IMR-90 (cell line): ENCODE measurements at regions not wholly inside any gene's neighbourhood (a gene's known extent, or its start where the extent isn't known, plus 50 kb on each side); places are given as distances from the start of the nearest gene placed in this dataset.

Experiments
- ATAC-seq: fragments of 200-7000 bp; cut with Tn5 transposase; 2 replicates; pipeline ENCODE4 v1.9.1; 2020; ENCODE audit warnings: low read depth, mild to moderate bottlenecking, moderate library complexity
- BruUV-seq: library from RNA; stranded (reverse); fragments of 400-500 nt; replicated peaks from 2 replicates; lab custom pipeline; 2021; lab: Mats Ljungman, UMichigan
- CTCF ChIA-PET: fragments of 300-600 bp; formaldehyde crosslinking; extraction: SDS; loops from one replicate; lab custom pipeline; 2021; ENCODE audit warnings: antibody characterized with exemption; lab: Yijun Ruan, JAX
- POLR2A ChIA-PET: fragments of 300-600 bp; sonication (Branson Sonifier 250); formaldehyde crosslinking; loops from one replicate; lab custom pipeline; 2022; ENCODE audit warnings: antibody characterized with exemption; ENCODE audit not compliant: unreplicated experiment; lab: Charles Lee
- DNase-seq: peaks from one replicate; pipeline ENCODE4 v3.0.0; 2013
- H2AFZ ChIP-seq: replicated peaks from 2 replicates; pipeline ENCODE3; 2013; ENCODE audit warnings: low read length, mild to moderate bottlenecking; ENCODE audit not compliant: poor library complexity
- H2AK5ac ChIP-seq: 2 replicates; pipeline ENCODE4 v1.6.1; 2013; ENCODE audit warnings: low read depth, low read length, inconsistent platforms
- H2AK9ac ChIP-seq: replicated peaks from 2 replicates; pipeline ENCODE3; 2013; ENCODE audit warnings: mild to moderate bottlenecking, low read depth, low read length, moderate library complexity; ENCODE audit not compliant: poor library complexity
- H2BK120ac ChIP-seq: 2 replicates; pipeline ENCODE4 v1.6.1; 2013; ENCODE audit warnings: low read depth, low read length, inconsistent platforms
- H2BK15ac ChIP-seq: 3 replicates; pipeline ENCODE4 v1.6.1; 2013; ENCODE audit warnings: low read depth, low read length, inconsistent platforms
- H2BK20ac ChIP-seq: 2 replicates; pipeline ENCODE4 v1.6.1; 2013; ENCODE audit warnings: low read depth, mild to moderate bottlenecking, inconsistent platforms, low read length, moderate library complexity
- H2BK5ac ChIP-seq: 2 replicates; pipeline ENCODE4 v1.6.1; 2013; ENCODE audit warnings: mild to moderate bottlenecking, low read depth, low read length, inconsistent platforms; ENCODE audit not compliant: poor library complexity, severe bottlenecking
- H3K14ac ChIP-seq: replicated peaks from 2 replicates; pipeline ENCODE4 v1.6.1; 2013; ENCODE audit warnings: low read depth, low read length, inconsistent platforms
- H3K18ac ChIP-seq: 2 replicates; pipeline ENCODE4 v1.6.1; 2013; ENCODE audit warnings: low read depth, low read length, control low read depth
- H3K23ac ChIP-seq: 2 replicates; pipeline ENCODE4 v1.6.1; 2013; ENCODE audit warnings: low read depth, low read length, inconsistent platforms
- H3K27ac ChIP-seq: 2 replicates; pipeline ENCODE4 v1.5.1; 2013; ENCODE audit warnings: mild to moderate bottlenecking, control low read depth, low read length; ENCODE audit not compliant: insufficient read depth
- H3K27me3 ChIP-seq: 2 replicates; pipeline ENCODE4 v1.6.1; 2013; ENCODE audit warnings: low read length; ENCODE audit not compliant: control insufficient read depth, insufficient read depth
- H3K36me3 ChIP-seq: 2 replicates; pipeline ENCODE4 v1.6.1; 2013; ENCODE audit warnings: low read length, mixed read lengths; ENCODE audit not compliant: control insufficient read depth, insufficient read depth
- H3K4ac ChIP-seq: 2 replicates; pipeline ENCODE4 v1.6.1; 2013; ENCODE audit warnings: low read depth, low read length, inconsistent platforms
- H3K4me1 ChIP-seq: 2 replicates; pipeline ENCODE4 v1.6.1; 2013; ENCODE audit warnings: low read length, mixed read lengths; ENCODE audit not compliant: control insufficient read depth, insufficient read depth
- H3K4me2 ChIP-seq: 2 replicates; pipeline ENCODE4 v1.6.1; 2013; ENCODE audit warnings: low read depth, mild to moderate bottlenecking, control low read depth, low read length, moderate library complexity
- H3K4me3 ChIP-seq: 2 replicates; pipeline ENCODE4 v1.5.1; 2013; ENCODE audit warnings: low read depth, mild to moderate bottlenecking, control low read depth, low read length, moderate library complexity; ENCODE audit not compliant: insufficient read depth
- H3K56ac ChIP-seq: 2 replicates; pipeline ENCODE4 v1.6.1; 2013; ENCODE audit warnings: low read length, inconsistent platforms; ENCODE audit not compliant: insufficient read depth; ENCODE audit errors: extremely low read depth
- H3K79me1 ChIP-seq, 2 experiments: 2 replicates each; pipeline ENCODE4 v1.6.1; 2013; ENCODE audit warnings: low read length in 2 of 2, inconsistent platforms in 1 of 2, low read depth in 1 of 2
- H3K9ac ChIP-seq: 2 replicates; pipeline ENCODE4 v1.6.1; 2013; ENCODE audit warnings: low read depth, low read length, control low read depth
- H3K9me1 ChIP-seq: 2 replicates; pipeline ENCODE4 v1.6.1; 2013; ENCODE audit warnings: low read length, inconsistent platforms; ENCODE audit not compliant: insufficient read depth
- H3K9me3 ChIP-seq: 2 replicates; pipeline ENCODE4 v1.6.1; 2013; ENCODE audit warnings: low read length; ENCODE audit not compliant: control insufficient read depth, insufficient read depth
- H4K20me1 ChIP-seq: 2 replicates; pipeline ENCODE4 v1.6.1; 2013; ENCODE audit warnings: low read length, inconsistent platforms; ENCODE audit not compliant: insufficient read depth
- H4K5ac ChIP-seq: 2 replicates; pipeline ENCODE4 v1.6.1; 2013; ENCODE audit warnings: mild to moderate bottlenecking, low read depth, low read length, control low read depth
- H4K8ac ChIP-seq, 2 experiments: 2 replicates each; pipeline ENCODE4 v1.6.1; 2013; ENCODE audit warnings: low read depth in 2 of 2, low read length in 2 of 2, control low read depth in 1 of 2, inconsistent platforms in 1 of 2
- H4K91ac ChIP-seq: 2 replicates; pipeline ENCODE4 v1.6.1; 2013; ENCODE audit warnings: low read depth, low read length, inconsistent platforms; ENCODE audit not compliant: insufficient read depth
- BHLHE40 ChIP-seq: fragments of 150-350 bp; IDR thresholded peaks from 2 replicates; pipeline ENCODE4 v1.6.1; 2016; ENCODE audit warnings: mild to moderate bottlenecking, low read depth, low read length
- CEBPB ChIP-seq: IDR thresholded peaks from 2 replicates; pipeline ENCODE4 v1.6.1; 2012; ENCODE audit warnings: low read depth, low read length, improper control_type of control experiment
- CHD1 ChIP-seq: IDR thresholded peaks from 2 replicates; pipeline ENCODE4 v1.6.1; 2012; ENCODE audit warnings: low read depth, low read length, improper control_type of control experiment
- FOS ChIP-seq: fragments of 150-350 bp; IDR thresholded peaks from 2 replicates; pipeline ENCODE4 v1.6.1; 2016; ENCODE audit warnings: low read depth, low read length
- MAFK ChIP-seq: IDR thresholded peaks from 2 replicates; pipeline ENCODE4 v1.6.1; 2012; ENCODE audit warnings: low read depth, low read length, improper control_type of control experiment
- MAZ ChIP-seq: IDR thresholded peaks from 2 replicates; pipeline ENCODE4 v1.6.1; 2012; ENCODE audit warnings: low read depth, mild to moderate bottlenecking, low read length, improper control_type of control experiment, moderate library complexity, borderline replicate concordance
- MXI1 ChIP-seq: IDR thresholded peaks from 2 replicates; pipeline ENCODE4 v1.6.1; 2012; ENCODE audit warnings: low read depth, mild to moderate bottlenecking, low read length, moderate library complexity, borderline replicate concordance
- NFE2L2 ChIP-seq: fragments of 150-350 bp; IDR thresholded peaks from 2 replicates; pipeline ENCODE4 v1.6.1; 2016; ENCODE audit warnings: low read depth, mild to moderate bottlenecking, low read length
- POLR2A ChIP-seq: IDR thresholded peaks from 2 replicates; pipeline ENCODE4 v1.6.1; 2012; ENCODE audit warnings: mild to moderate bottlenecking, low read depth, low read length
- RAD21 ChIP-seq: IDR thresholded peaks from 2 replicates; pipeline ENCODE4 v1.6.1; 2012; ENCODE audit warnings: low read length, improper control_type of control experiment
- RCOR1 ChIP-seq: IDR thresholded peaks from 2 replicates; pipeline ENCODE4 v1.6.1; 2012; ENCODE audit warnings: mild to moderate bottlenecking, low read length, improper control_type of control experiment; ENCODE audit not compliant: insufficient replicate concordance
- RFX5 ChIP-seq: IDR thresholded peaks from 2 replicates; pipeline ENCODE4 v1.8.0; 2012; ENCODE audit warnings: low read depth, mild to moderate bottlenecking, low read length, moderate library complexity
- SMC3 ChIP-seq: fragments of 150-350 bp; IDR thresholded peaks from 2 replicates; pipeline ENCODE4 v1.6.1; 2016; ENCODE audit warnings: low read depth, mild to moderate bottlenecking, antibody characterized with exemption, low read length, moderate library complexity
- WGBS, 2 experiments: methylation state at CpG; one replicate each; pipeline versions ENCODE4 v1.1.5 to v1.1.7; 2013; ENCODE audit warnings: missing lambda C conversion rate in 2 of 2; ENCODE audit not compliant: insufficient read length in 1 of 2; ENCODE audit errors: extremely low coverage in 2 of 2; 5-methylcytosine and 5-hydroxymethylcytosine counted together
- dilution Hi-C: fragments of 300-500 bp; cut with HindIII; formaldehyde crosslinking; loops from one replicate; pipeline ENCODE4 v1.14.3; 2018; ENCODE audit warnings: low sequenced_read_pairs; ENCODE audit not compliant: unreplicated experiment
- in situ Hi-C: fragments of 300-500 bp; cut with MboI; formaldehyde crosslinking; loops from 3 replicates; pipeline ENCODE4 v1.14.3; 2019; ENCODE audit warnings: low sequenced_read_pairs, inconsistent platforms, mixed read lengths
- intact Hi-C: fragments of 100-400 bp; cut with micrococcal nuclease; formaldehyde crosslinking; loops from 2 replicates; pipeline ENCODE4 v1.10.0; 2022
- TF ChIP-seq, protein P1 (sequence below): conservative IDR thresholded peaks from 2 replicates; pipeline ENCODE4 v1.5.1; 2012; ENCODE audit warnings: mild to moderate bottlenecking, low read depth, low read length, improper control_type of control experiment
- TF ChIP-seq, protein P2 (sequence below): fragments of 150-350 bp; IDR thresholded peaks from 2 replicates; pipeline ENCODE4 v1.6.1; 2017; ENCODE audit warnings: mild to moderate bottlenecking, antibody characterized with exemption, low read length, low read depth
- TF ChIP-seq, protein P3 (sequence below): fragments of 150-350 bp; IDR thresholded peaks from 2 replicates; pipeline ENCODE4 v1.6.1; 2016; ENCODE audit warnings: low read depth, mild to moderate bottlenecking, low read length, moderate library complexity, borderline replicate concordance

DNA sequence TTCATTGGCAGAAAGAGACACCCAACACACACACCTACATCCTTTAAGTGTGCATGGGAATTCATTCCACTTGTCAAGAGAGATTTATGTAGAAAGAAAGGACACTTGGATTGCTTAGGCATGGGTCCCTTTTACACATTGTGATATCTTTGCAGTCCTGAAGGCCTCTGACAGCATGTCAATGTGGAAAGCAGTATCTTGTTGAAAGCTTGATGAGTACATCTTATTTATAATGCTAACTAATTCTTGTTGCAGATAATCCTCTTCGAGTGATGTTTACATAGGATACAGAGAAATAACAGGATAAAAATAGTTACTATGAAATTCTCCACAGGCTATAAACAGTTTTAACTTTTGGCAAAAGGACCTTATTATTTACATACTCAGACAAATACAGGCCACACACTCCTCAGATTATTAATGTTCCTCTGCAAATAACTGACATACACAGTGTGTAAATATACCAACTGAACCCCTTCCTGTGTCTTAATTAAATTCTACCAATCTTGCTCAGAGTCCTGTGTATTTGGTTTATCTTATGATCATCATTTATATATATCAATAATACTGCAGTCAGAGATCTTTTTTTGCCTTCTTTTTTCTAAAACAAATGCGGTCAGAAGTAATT, 111.8 kb upstream of the DIO2 start:
- Histone ChIP-seq H2AFZ (no peak overlapping the region), H2BK120ac (no peak overlapping the region), H3K4me1 (peaks cover 3% of the 10 kb centered on the region), H3K18ac (no peak overlapping the region), H3K4me3 (no peak overlapping the region), H2AK9ac (no peak overlapping the region), H3K56ac (no peak overlapping the region), H3K9me3 (peaks cover 2% of the 10 kb centered on the region; the same call in 1 of the 2 replicates), H3K27ac (no peak overlapping the region), H4K8ac (no peak overlapping the region), H2BK15ac (no peak overlapping the region), H3K9me1 (no peaks in the 10 kb centered on the region), H4K20me1 (no peaks in the 10 kb centered on the region), H2BK5ac (no peak overlapping the region), H3K23ac (no peak overlapping the region), H3K14ac (no peak overlapping the region), H2BK20ac (no peak overlapping the region), H3K4me2 (no peak overlapping the region), H3K4ac (no peak overlapping the region), H3K9ac (no peak overlapping the region), H4K91ac (no peak overlapping the region), H3K36me3 (no peaks in the 10 kb centered on the region), H2AK5ac (no peak overlapping the region), H3K27me3 (no peaks in the 10 kb centered on the region), H3K79me1 (no peaks in the 10 kb centered on the region), H4K5ac (no peak overlapping the region)
- BruUV-seq = no TSS peak
- ChIA-PET POLR2A (no interaction called here), CTCF (no interaction called here)
- WGBS, 2 experiments = no CpG with 5 or more reads among the region's 2 CpGs
- intact Hi-C loops = no loop called here
- TF ChIP-seq SMC3 (no peak), POLR2A (no peak), NFE2L2 (no peak), MAFK (no peak), CEBPB (no peak), MAZ (no peak), BHLHE40 (no peak), FOS (no peak), CHD1 (no peak), MXI1 (no peak), RFX5 (no peak), RCOR1 (no peak), RAD21 (no peak)
- TF ChIP-seq, protein P1, sequence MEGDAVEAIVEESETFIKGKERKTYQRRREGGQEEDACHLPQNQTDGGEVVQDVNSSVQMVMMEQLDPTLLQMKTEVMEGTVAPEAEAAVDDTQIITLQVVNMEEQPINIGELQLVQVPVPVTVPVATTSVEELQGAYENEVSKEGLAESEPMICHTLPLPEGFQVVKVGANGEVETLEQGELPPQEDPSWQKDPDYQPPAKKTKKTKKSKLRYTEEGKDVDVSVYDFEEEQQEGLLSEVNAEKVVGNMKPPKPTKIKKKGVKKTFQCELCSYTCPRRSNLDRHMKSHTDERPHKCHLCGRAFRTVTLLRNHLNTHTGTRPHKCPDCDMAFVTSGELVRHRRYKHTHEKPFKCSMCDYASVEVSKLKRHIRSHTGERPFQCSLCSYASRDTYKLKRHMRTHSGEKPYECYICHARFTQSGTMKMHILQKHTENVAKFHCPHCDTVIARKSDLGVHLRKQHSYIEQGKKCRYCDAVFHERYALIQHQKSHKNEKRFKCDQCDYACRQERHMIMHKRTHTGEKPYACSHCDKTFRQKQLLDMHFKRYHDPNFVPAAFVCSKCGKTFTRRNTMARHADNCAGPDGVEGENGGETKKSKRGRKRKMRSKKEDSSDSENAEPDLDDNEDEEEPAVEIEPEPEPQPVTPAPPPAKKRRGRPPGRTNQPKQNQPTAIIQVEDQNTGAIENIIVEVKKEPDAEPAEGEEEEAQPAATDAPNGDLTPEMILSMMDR = no peak
- TF ChIP-seq, protein P2, sequence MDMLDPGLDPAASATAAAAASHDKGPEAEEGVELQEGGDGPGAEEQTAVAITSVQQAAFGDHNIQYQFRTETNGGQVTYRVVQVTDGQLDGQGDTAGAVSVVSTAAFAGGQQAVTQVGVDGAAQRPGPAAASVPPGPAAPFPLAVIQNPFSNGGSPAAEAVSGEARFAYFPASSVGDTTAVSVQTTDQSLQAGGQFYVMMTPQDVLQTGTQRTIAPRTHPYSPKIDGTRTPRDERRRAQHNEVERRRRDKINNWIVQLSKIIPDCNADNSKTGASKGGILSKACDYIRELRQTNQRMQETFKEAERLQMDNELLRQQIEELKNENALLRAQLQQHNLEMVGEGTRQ = no peak
- TF ChIP-seq, protein P3, sequence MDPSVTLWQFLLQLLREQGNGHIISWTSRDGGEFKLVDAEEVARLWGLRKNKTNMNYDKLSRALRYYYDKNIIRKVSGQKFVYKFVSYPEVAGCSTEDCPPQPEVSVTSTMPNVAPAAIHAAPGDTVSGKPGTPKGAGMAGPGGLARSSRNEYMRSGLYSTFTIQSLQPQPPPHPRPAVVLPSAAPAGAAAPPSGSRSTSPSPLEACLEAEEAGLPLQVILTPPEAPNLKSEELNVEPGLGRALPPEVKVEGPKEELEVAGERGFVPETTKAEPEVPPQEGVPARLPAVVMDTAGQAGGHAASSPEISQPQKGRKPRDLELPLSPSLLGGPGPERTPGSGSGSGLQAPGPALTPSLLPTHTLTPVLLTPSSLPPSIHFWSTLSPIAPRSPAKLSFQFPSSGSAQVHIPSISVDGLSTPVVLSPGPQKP = no peak
- dilution Hi-C loops = no loop called here
- no peak for ATAC-seq
- in situ Hi-C loops = no loop called here
- DNase-seq = no peak
